ENCODE measurements at regions not wholly inside any gene's neighbourhood (a gene's known extent, or its start where the extent isn't known, plus 50 kb on each side); places are given as distances from the start of the nearest gene placed in this dataset.

GRCh38 chr13:105389373-105389772 lies 1146.1 kb downstream of the EFNB2 start:
- Mint-ChIP-seq H3K36me3 (ENCODE audit: low read depth) (no peaks in the 10 kb centered on the region), H3K4me3 (no peak overlapping the region), H3K4me1 (no peaks in the 10 kb centered on the region), H3K27me3 (ENCODE audit: insufficient read depth, low read depth, poor library complexity) (no peaks in the 10 kb centered on the region), H3K27ac (no peak overlapping the region), H3K9me3 (no peaks in the 10 kb centered on the region; the same call in 2 of the 3 replicates)
- H3K4me2 ChIP-seq: no peak overlapping the region
- H3F3A ChIP-seq (replicated peaks; ENCODE audit: low read depth): no peaks in the 10 kb centered on the region
- H3K27ac ChIP-seq (ENCODE audit: low read depth): no peak overlapping the region
- no peaks in the 10 kb centered on the region for H3K27me3 ChIP-seq (ENCODE audit: insufficient read depth)
- peaks cover 4% of the 10 kb centered on the region; the same call in 1 of the 2 replicates for H3K9me2 ChIP-seq (ENCODE audit: insufficient read depth)
- no peak for TF ChIP-seq JUNB (IDR thresholded peaks at IDR 0.05; ENCODE audit: unreplicated experiment)
- no peak for TF ChIP-seq ZNF331 (CRISPR knock-in tag; IDR thresholded peaks at IDR 0.05; ENCODE audit: low read depth)
- no peaks in the 10 kb centered on the region for H3K79me2 ChIP-seq (replicated peaks; ENCODE audit: insufficient read depth)
- ATAC-seq (no peak), DNase-seq (ENCODE audit: low spot score) (no peak)
- no peak overlapping the region for H2AFZ ChIP-seq
- H3K4me3 ChIP-seq: no peak overlapping the region
- no peaks in the 10 kb centered on the region for H3K36me3 ChIP-seq (ENCODE audit: insufficient read depth)
- no peaks in the 10 kb centered on the region; the same call in 1 of the 2 replicates for H4K20me1 ChIP-seq (replicated peaks; ENCODE audit: insufficient read depth)
- H3K4me1 ChIP-seq (ENCODE audit: insufficient read depth): no peaks in the 10 kb centered on the region

DNA sequence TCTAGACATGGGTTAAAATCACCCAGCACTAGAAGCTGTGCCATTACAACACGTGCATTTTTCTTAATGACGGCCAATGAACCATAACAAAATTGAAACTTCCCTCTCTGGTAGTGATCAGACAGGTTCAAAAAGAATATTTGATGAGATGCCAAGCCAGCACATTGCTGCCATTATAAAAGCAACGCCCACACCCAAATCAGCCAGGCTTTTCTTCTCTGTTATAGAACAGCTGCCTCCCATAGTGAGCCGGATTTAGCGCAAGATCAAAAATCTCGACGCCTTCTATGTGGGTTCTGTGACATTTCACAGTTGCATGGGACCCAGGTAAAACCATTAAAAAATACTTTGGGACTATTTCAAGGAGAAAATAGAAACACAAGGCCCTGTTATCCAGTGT lies 1158.0 kb downstream of the EFNB2 start:
- DNase-seq (ENCODE audit: low spot score) (no peak), ATAC-seq (no peak)
- H3K27ac ChIP-seq (ENCODE audit: low read depth): no peak overlapping the region
- no peak overlapping the region for H3K4me3 Mint-ChIP-seq
- H4K20me1 ChIP-seq (replicated peaks; ENCODE audit: insufficient read depth): no peaks in the 10 kb centered on the region
- H3K4me3 ChIP-seq: no peak overlapping the region
- H3K27ac Mint-ChIP-seq: no peak overlapping the region
- H3K4me1 ChIP-seq (ENCODE audit: insufficient read depth): no peaks in the 10 kb centered on the region
- no peak overlapping the region for H2AFZ ChIP-seq
- no peaks in the 10 kb centered on the region for H3K36me3 Mint-ChIP-seq (ENCODE audit: low read depth)
- no peaks in the 10 kb centered on the region for H3F3A ChIP-seq (replicated peaks; ENCODE audit: low read depth)
- H3K9me3 Mint-ChIP-seq: no peaks in the 10 kb centered on the region; the same call in 2 of the 3 replicates
- no peaks in the 10 kb centered on the region for H3K4me1 Mint-ChIP-seq
- no peaks in the 10 kb centered on the region for H3K36me3 ChIP-seq (ENCODE audit: insufficient read depth)
- no peaks in the 10 kb centered on the region for H3K27me3 ChIP-seq (ENCODE audit: insufficient read depth)
- no peak overlapping the region for H3K4me2 ChIP-seq
- peaks cover 2% of the 10 kb centered on the region for H3K27me3 Mint-ChIP-seq (ENCODE audit: insufficient read depth, low read depth, poor library complexity)
- H3K9me2 ChIP-seq (ENCODE audit: insufficient read depth): no peaks in the 10 kb centered on the region
- no peaks in the 10 kb centered on the region for H3K79me2 ChIP-seq (replicated peaks; ENCODE audit: insufficient read depth)
- TF ChIP-seq CTCF (conservative IDR thresholded peaks at IDR 0.05; ENCODE audit: low read depth in 2 of 2) (no peak), CREB1 (CRISPR knock-in tag; IDR thresholded peaks at IDR 0.05; ENCODE audit: low read depth) (no peak), NANOG (IDR thresholded peaks at IDR 0.05; ENCODE audit: borderline replicate concordance) (no peak), ETS1 (IDR thresholded peaks at IDR 0.05) (no peak), EZH2 (IDR thresholded peaks at IDR 0.05; ENCODE audit: low read depth, unreplicated experiment) (no peak), ZNF114 (CRISPR knock-in tag; IDR thresholded peaks at IDR 0.05) (no peak), REST (IDR thresholded peaks at IDR 0.05; ENCODE audit: unreplicated experiment) (no peak), JUNB (IDR thresholded peaks at IDR 0.05; ENCODE audit: unreplicated experiment) (no peak)
- TF ChIP-seq, protein P1, sequence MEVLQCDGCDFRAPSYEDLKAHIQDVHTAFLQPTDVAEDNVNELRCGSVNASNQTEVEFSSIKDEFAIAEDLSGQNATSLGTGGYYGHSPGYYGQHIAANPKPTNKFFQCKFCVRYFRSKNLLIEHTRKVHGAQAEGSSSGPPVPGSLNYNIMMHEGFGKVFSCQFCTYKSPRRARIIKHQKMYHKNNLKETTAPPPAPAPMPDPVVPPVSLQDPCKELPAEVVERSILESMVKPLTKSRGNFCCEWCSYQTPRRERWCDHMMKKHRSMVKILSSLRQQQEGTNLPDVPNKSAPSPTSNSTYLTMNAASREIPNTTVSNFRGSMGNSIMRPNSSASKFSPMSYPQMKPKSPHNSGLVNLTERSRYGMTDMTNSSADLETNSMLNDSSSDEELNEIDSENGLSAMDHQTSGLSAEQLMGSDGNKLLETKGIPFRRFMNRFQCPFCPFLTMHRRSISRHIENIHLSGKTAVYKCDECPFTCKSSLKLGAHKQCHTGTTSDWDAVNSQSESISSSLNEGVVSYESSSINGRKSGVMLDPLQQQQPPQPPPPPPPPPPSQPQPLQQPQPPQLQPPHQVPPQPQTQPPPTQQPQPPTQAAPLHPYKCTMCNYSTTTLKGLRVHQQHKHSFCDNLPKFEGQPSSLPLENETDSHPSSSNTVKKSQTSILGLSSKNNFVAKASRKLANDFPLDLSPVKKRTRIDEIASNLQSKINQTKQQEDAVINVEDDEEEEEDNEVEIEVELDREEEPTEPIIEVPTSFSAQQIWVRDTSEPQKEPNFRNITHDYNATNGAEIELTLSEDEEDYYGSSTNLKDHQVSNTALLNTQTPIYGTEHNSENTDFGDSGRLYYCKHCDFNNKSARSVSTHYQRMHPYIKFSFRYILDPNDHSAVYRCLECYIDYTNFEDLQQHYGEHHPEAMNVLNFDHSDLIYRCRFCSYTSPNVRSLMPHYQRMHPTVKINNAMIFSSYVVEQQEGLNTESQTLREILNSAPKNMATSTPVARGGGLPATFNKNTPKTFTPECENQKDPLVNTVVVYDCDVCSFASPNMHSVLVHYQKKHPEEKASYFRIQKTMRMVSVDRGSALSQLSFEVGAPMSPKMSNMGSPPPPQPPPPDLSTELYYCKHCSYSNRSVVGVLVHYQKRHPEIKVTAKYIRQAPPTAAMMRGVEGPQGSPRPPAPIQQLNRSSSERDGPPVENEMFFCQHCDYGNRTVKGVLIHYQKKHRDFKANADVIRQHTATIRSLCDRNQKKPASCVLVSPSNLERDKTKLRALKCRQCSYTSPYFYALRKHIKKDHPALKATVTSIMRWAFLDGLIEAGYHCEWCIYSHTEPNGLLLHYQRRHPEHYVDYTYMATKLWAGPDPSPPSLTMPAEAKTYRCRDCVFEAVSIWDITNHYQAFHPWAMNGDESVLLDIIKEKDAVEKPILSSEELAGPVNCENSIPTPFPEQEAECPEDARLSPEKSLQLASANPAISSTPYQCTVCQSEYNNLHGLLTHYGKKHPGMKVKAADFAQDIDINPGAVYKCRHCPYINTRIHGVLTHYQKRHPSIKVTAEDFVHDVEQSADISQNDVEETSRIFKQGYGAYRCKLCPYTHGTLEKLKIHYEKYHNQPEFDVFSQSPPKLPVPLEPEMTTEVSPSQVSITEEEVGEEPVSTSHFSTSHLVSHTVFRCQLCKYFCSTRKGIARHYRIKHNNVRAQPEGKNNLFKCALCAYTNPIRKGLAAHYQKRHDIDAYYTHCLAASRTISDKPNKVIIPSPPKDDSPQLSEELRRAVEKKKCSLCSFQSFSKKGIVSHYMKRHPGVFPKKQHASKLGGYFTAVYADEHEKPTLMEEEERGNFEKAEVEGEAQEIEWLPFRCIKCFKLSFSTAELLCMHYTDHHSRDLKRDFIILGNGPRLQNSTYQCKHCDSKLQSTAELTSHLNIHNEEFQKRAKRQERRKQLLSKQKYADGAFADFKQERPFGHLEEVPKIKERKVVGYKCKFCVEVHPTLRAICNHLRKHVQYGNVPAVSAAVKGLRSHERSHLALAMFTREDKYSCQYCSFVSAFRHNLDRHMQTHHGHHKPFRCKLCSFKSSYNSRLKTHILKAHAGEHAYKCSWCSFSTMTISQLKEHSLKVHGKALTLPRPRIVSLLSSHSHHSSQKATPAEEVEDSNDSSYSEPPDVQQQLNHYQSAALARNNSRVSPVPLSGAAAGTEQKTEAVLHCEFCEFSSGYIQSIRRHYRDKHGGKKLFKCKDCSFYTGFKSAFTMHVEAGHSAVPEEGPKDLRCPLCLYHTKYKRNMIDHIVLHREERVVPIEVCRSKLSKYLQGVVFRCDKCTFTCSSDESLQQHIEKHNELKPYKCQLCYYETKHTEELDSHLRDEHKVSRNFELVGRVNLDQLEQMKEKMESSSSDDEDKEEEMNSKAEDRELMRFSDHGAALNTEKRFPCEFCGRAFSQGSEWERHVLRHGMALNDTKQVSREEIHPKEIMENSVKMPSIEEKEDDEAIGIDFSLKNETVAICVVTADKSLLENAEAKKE (CRISPR knock-in tag; IDR thresholded peaks at IDR 0.05): no peak

Data from GM23338 (cell line).